Esophagus (tissue), 2 donors: ENCODE measurements at regions not wholly inside any gene's neighbourhood (a gene's known extent, or its start where the extent isn't known, plus 50 kb on each side); places are given as distances from the start of the nearest gene placed in this dataset.

Experiments used
- H3K27ac ChIP-seq, 2 donors: one replicate each; pipeline ENCODE4 v1.5.1; 2013; ENCODE audit warnings: low read depth in 2 of 2, mild to moderate bottlenecking in 2 of 2, inconsistent platforms in 1 of 2, low read length in 1 of 2, moderate library complexity in 1 of 2
- H3K27me3 ChIP-seq, 2 donors: one replicate each; pipeline ENCODE4 v1.6.1; 2013; ENCODE audit warnings: low read length in 2 of 2, control low read depth in 1 of 2, mild to moderate bottlenecking in 1 of 2; ENCODE audit not compliant: insufficient read depth in 2 of 2, control insufficient read depth in 1 of 2
- H3K36me3 ChIP-seq, 2 donors: one replicate each; pipeline ENCODE4 v1.6.1; 2013; ENCODE audit warnings: low read length in 1 of 2; ENCODE audit not compliant: control insufficient read depth in 2 of 2, insufficient read depth in 2 of 2
- H3K4me1 ChIP-seq, 2 donors: one replicate each; pipeline ENCODE4 v1.6.1; 2013; ENCODE audit warnings: low read length in 1 of 2; ENCODE audit not compliant: control insufficient read depth in 2 of 2, insufficient read depth in 2 of 2
- H3K4me3 ChIP-seq, 2 donors: one replicate each; pipeline ENCODE4 v1.5.1; 2013; ENCODE audit warnings: low read length in 2 of 2, mild to moderate bottlenecking in 2 of 2, low read depth in 1 of 2, moderate library complexity in 1 of 2
- H3K9me3 ChIP-seq, 2 donors: one replicate each; pipeline ENCODE4 v1.6.1; 2013; ENCODE audit warnings: mild to moderate bottlenecking in 2 of 2, low read depth in 1 of 2, low read length in 1 of 2, moderate library complexity in 1 of 2; ENCODE audit not compliant: control insufficient read depth in 2 of 2, insufficient read depth in 1 of 2
- WGBS, 2 donors: extraction: QIAGEN DNeasy Blood & Tissue Kit; methylation state at CpG; one replicate each; pipeline ENCODE4 v1.1.7; 2013; 5-methylcytosine and 5-hydroxymethylcytosine counted together
- donor health status: healthy with polysubstance abuse.
- donor health status: Bipolar disorder and iron deficiency.

DNA sequence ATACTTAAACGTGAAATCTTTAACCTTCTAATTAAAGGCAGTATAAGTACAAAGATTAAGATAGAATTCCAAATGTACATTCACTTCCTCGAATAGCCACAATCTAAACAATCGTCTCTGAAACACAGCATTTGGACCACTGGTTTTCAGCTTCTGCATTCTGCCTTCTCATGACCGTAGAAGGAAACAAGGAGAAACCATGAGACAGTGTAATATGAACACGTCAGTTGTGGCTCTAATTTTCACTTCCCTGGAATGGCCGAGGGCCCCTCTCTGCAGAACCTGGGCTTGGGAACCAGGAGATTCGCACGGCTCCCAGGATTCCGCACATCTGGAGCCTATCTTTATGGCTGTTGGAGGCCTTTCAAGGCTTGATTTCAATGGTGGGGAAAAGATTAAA is 189.3 kb downstream of the KLF6 start:
- Histone ChIP-seq H3K4me1 (no peaks in the 10 kb centered on the region), H3K4me3 (no peak overlapping the region), H3K27me3 (no peaks in the 10 kb centered on the region), H3K9me3 (no peaks in the 10 kb centered on the region), H3K27ac (no peak overlapping the region), H3K36me3 (no peaks in the 10 kb centered on the region)
- WGBS, 2 donors = 90 to 91% methylated on average over 9 of the region's 9 CpGs

- WGBS, 2 donors = 91 to 93% methylated on average over 6 of the region's 6 CpGs
- Histone ChIP-seq H3K27me3 (no peaks in the 10 kb centered on the region), H3K4me3 (no peak overlapping the region), H3K36me3 (no peaks in the 10 kb centered on the region), H3K9me3 (no peaks in the 10 kb centered on the region), H3K4me1 (no peaks in the 10 kb centered on the region), H3K27ac (no peak overlapping the region)
Measured at GRCh38 chr10:3593611-3594010, 191.4 kb downstream of the KLF6 start.

- Histone ChIP-seq H3K27me3 (no peaks in the 10 kb centered on the region), H3K27ac (no peak overlapping the region), H3K4me1 (no peaks in the 10 kb centered on the region), H3K4me3 (no peak overlapping the region), H3K9me3 (no peaks in the 10 kb centered on the region), H3K36me3 (no peaks in the 10 kb centered on the region)
- WGBS, 2 donors = 77 to 83% methylated on average over 7 of the region's 7 CpGs
Measured at GRCh38 chr10:3592424-3592823, 192.6 kb downstream of the KLF6 start.

DNA sequence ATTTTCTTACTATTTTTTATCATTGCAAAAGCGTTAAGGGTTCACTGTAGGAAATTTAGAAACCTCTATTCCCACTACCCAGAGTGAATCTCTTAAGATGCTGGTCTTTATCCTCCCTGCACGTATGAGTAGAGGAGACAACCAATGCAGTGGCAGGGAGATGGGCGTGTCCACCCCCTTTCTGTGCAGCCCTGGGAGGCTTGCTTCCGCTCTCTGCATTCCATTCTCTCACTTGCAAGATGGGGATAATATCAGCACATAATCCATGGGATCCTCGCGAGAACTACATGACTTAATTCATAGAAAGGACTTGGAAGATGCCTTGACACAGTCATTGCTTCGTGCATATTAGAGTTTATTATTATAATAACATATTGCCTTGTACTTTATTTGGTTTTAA is 196.2 kb downstream of the KLF6 start:
- no peaks in the 10 kb centered on the region for H3K36me3 ChIP-seq
- no peaks in the 10 kb centered on the region for H3K9me3 ChIP-seq
- H3K4me3 ChIP-seq = no peak overlapping the region
- no peaks in the 10 kb centered on the region for H3K4me1 ChIP-seq
- H3K27me3 ChIP-seq = no peaks in the 10 kb centered on the region
- 82 to 87% methylated on average over 7 of the region's 7 CpGs for WGBS, 2 donors
- no peak overlapping the region for H3K27ac ChIP-seq

DNA sequence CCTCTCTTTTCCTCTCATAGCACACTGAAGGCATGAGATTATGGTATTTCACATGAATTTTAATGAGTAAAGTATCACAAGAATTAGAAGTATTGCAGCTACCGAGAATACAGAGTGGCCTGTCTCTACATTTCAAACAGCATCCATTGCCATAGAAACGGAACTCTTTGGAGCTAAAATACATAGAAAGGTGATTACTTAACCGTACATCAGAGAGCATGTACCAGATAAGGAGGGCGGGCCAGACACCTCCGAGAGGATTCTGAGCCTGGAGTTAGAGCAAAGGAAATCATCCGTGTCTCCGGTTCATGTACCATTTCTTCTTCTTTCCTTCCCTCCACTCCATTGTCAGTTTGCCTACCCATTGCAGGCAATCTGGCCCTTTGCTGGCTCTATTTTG is 196.7 kb downstream of the KLF6 start:
- Histone ChIP-seq H3K9me3 (no peaks in the 10 kb centered on the region), H3K4me3 (no peak overlapping the region), H3K36me3 (no peaks in the 10 kb centered on the region), H3K4me1 (no peaks in the 10 kb centered on the region), H3K27me3 (no peaks in the 10 kb centered on the region), H3K27ac (no peak overlapping the region)
- WGBS, 2 donors = 67 to 87% methylated on average over 7 of the region's 7 CpGs

GRCh38 chr10:3584926-3585784 is 199.9 kb downstream of the KLF6 start:
- 83 to 89% methylated on average over 22 of the region's 22 CpGs for WGBS, 2 donors
- no peaks in the 10 kb centered on the region for H3K27me3 ChIP-seq
- no peak overlapping the region for H3K4me3 ChIP-seq
- no peaks in the 10 kb centered on the region for H3K36me3 ChIP-seq
- H3K27ac ChIP-seq = no peak overlapping the region
- H3K9me3 ChIP-seq = no peaks in the 10 kb centered on the region
- H3K4me1 ChIP-seq = no peaks in the 10 kb centered on the region

DNA sequence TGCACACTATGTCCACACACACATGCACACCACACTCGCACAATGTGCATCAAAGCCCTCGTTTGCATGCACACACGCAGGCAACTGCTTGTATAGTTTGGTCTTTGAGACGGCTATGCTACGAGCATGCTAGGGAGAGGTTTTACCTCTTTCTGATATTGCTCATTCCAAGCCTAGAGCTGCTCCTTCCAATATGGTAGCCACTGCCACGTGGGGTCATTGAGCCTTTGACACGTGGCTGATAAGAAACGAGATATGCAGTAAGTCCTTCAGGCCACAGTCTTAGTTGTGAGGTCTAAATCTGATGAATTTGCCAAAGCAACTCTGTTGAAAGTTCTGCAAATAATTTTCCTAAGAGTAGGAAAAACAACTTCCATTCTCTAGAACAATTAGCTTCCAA is 204.4 kb downstream of the KLF6 start:
- no peaks in the 10 kb centered on the region for H3K4me1 ChIP-seq
- no peak overlapping the region for H3K27ac ChIP-seq
- no peak overlapping the region for H3K4me3 ChIP-seq
- WGBS, 2 donors = 72 to 91% methylated on average over 8 of the region's 8 CpGs
- H3K27me3 ChIP-seq = no peaks in the 10 kb centered on the region
- H3K9me3 ChIP-seq = no peaks in the 10 kb centered on the region
- H3K36me3 ChIP-seq = no peaks in the 10 kb centered on the region

GRCh38 chr10:3579845-3580244 is 205.2 kb downstream of the KLF6 start:
- Histone ChIP-seq H3K4me3 (no peak overlapping the region), H3K36me3 (no peaks in the 10 kb centered on the region), H3K4me1 (no peaks in the 10 kb centered on the region), H3K27me3 (no peaks in the 10 kb centered on the region), H3K9me3 (no peaks in the 10 kb centered on the region), H3K27ac (no peak overlapping the region)
- 37 to 38% methylated on average over 3 of the region's 3 CpGs for WGBS, 2 donors

DNA sequence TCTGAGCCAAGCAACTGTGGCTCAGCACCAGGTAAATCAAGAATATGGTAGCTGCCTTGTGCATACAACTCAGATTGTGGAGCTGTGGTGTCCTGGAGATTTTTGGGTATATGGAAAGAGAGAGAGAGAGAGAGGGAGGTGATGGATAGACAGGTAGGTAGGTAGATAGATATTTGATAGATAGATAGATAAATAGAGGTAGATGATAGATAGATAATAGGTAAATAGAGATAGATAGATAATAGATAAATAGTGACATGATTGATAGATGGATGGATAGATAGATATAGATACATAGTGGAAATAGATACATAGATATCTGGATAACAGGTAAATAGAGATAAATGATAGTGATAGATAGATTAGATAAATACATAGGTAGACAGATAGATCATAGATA is 206.3 kb downstream of the KLF6 start:
- no peaks in the 10 kb centered on the region for H3K36me3 ChIP-seq
- no peaks in the 10 kb centered on the region for H3K4me1 ChIP-seq
- no peak overlapping the region for H3K27ac ChIP-seq
- H3K9me3 ChIP-seq = no peaks in the 10 kb centered on the region
- no peak overlapping the region for H3K4me3 ChIP-seq
- no peaks in the 10 kb centered on the region for H3K27me3 ChIP-seq

- H3K9me3 ChIP-seq = no peaks in the 10 kb centered on the region
- H3K4me3 ChIP-seq = no peak overlapping the region
- no peaks in the 10 kb centered on the region for H3K27me3 ChIP-seq
- 90 to 95% methylated on average over 3 of the region's 3 CpGs for WGBS, 2 donors
- no peak overlapping the region for H3K27ac ChIP-seq
- H3K36me3 ChIP-seq = no peaks in the 10 kb centered on the region
- no peaks in the 10 kb centered on the region for H3K4me1 ChIP-seq
Measured at GRCh38 chr10:3578159-3578558, 206.8 kb downstream of the KLF6 start.
